ENCODE measurements at regions not wholly inside any gene's neighbourhood (a gene's known extent, or its start where the extent isn't known, plus 50 kb on each side); places are given as distances from the start of the nearest gene placed in this dataset.

- TF ChIP-seq CTCF (IDR thresholded peaks at IDR 0.05) (no peak), POLR2AphosphoS5 (IDR thresholded peaks at IDR 0.05) (no peak), EP300 (IDR thresholded peaks at IDR 0.05) (no peak)
Measured at GRCh38 chr13:99450416-99450815, 50.9 kb upstream of the TM9SF2 start.

Measured in esophagus muscularis mucosa (tissue), 4 donors.